ENCODE measurements at regions not wholly inside any gene's neighbourhood (a gene's known extent, or its start where the extent isn't known, plus 50 kb on each side); places are given as distances from the start of the nearest gene placed in this dataset.

GRCh38 chr6:105875974-105876640 is 210.0 kb upstream of the PRDM1 start:
- Histone ChIP-seq H3K36me3 (ENCODE audit: control insufficient read depth, insufficient read depth, low read length) (no peaks in the 10 kb centered on the region), H3K9me3 (ENCODE audit: control insufficient read depth, insufficient read depth, low read depth, low read length) (no peaks in the 10 kb centered on the region), H3K27me3 (ENCODE audit: control insufficient read depth, insufficient read depth, low read length) (no peaks in the 10 kb centered on the region), H3K27ac (ENCODE audit: low read depth, low read length) (no peak overlapping the region), H3K9ac (ENCODE audit: low read length) (no peak overlapping the region), H3K4me3 (ENCODE audit: low read depth, low read length) (no peak overlapping the region), H3K4me1 (ENCODE audit: control insufficient read depth, insufficient read depth, low read length) (no peaks in the 10 kb centered on the region)

- Histone ChIP-seq H3K9me3 (ENCODE audit: control insufficient read depth, insufficient read depth, low read depth, low read length) (no peaks in the 10 kb centered on the region), H3K9ac (ENCODE audit: low read length) (no peak overlapping the region), H3K4me3 (ENCODE audit: low read depth, low read length) (no peak overlapping the region), H3K4me1 (ENCODE audit: control insufficient read depth, insufficient read depth, low read length) (peaks cover 3% of the 10 kb centered on the region; the same call in 1 of the 2 replicates), H3K27ac (ENCODE audit: low read depth, low read length) (no peak overlapping the region), H3K27me3 (ENCODE audit: control insufficient read depth, insufficient read depth, low read length) (no peaks in the 10 kb centered on the region), H3K36me3 (ENCODE audit: control insufficient read depth, insufficient read depth, low read length) (no peaks in the 10 kb centered on the region)
Measured at GRCh38 chr6:105874835-105875626, 211.1 kb upstream of the PRDM1 start.

- H3K36me3 ChIP-seq (ENCODE audit: control insufficient read depth, insufficient read depth, low read length) = no peaks in the 10 kb centered on the region
- no peaks in the 10 kb centered on the region for H3K27me3 ChIP-seq (ENCODE audit: control insufficient read depth, insufficient read depth, low read length)
- H3K27ac ChIP-seq (ENCODE audit: low read depth, low read length) = no peak overlapping the region
- H3K9ac ChIP-seq (ENCODE audit: low read length) = no peak overlapping the region
- peaks cover 10% of the 10 kb centered on the region; the same call in 1 of the 2 replicates for H3K4me1 ChIP-seq (ENCODE audit: control insufficient read depth, insufficient read depth, low read length)
- H3K9me3 ChIP-seq (ENCODE audit: control insufficient read depth, insufficient read depth, low read depth, low read length) = no peaks in the 10 kb centered on the region
- H3K4me3 ChIP-seq (ENCODE audit: low read depth, low read length) = no peak overlapping the region
Measured at GRCh38 chr6:105873799-105874198, 212.3 kb upstream of the PRDM1 start.

GRCh38 chr6:105873211-105873704 is 212.9 kb upstream of the PRDM1 start:
- Histone ChIP-seq H3K4me1 (ENCODE audit: control insufficient read depth, insufficient read depth, low read length) (peaks cover 10% of the 10 kb centered on the region; the same call in 1 of the 2 replicates), H3K27me3 (ENCODE audit: control insufficient read depth, insufficient read depth, low read length) (no peaks in the 10 kb centered on the region), H3K4me3 (ENCODE audit: low read depth, low read length) (no peak overlapping the region), H3K9ac (ENCODE audit: low read length) (no peak overlapping the region), H3K36me3 (ENCODE audit: control insufficient read depth, insufficient read depth, low read length) (no peaks in the 10 kb centered on the region), H3K27ac (ENCODE audit: low read depth, low read length) (no peak overlapping the region), H3K9me3 (ENCODE audit: control insufficient read depth, insufficient read depth, low read depth, low read length) (no peaks in the 10 kb centered on the region)

- no peaks in the 10 kb centered on the region for H3K9me3 ChIP-seq (ENCODE audit: control insufficient read depth, insufficient read depth, low read depth, low read length)
- no peaks in the 10 kb centered on the region for H3K36me3 ChIP-seq (ENCODE audit: control insufficient read depth, insufficient read depth, low read length)
- H3K27me3 ChIP-seq (ENCODE audit: control insufficient read depth, insufficient read depth, low read length) = no peaks in the 10 kb centered on the region
- no peak overlapping the region for H3K4me3 ChIP-seq (ENCODE audit: low read depth, low read length)
- peaks cover 10% of the 10 kb centered on the region; the same call in 1 of the 2 replicates for H3K4me1 ChIP-seq (ENCODE audit: control insufficient read depth, insufficient read depth, low read length)
- no peak overlapping the region for H3K27ac ChIP-seq (ENCODE audit: low read depth, low read length)
- no peak overlapping the region for H3K9ac ChIP-seq (ENCODE audit: low read length)
Measured at GRCh38 chr6:105872249-105872648, 213.9 kb upstream of the PRDM1 start.

- Histone ChIP-seq H3K4me3 (ENCODE audit: low read depth, low read length) (no peak overlapping the region), H3K36me3 (ENCODE audit: control insufficient read depth, insufficient read depth, low read length) (no peaks in the 10 kb centered on the region), H3K27me3 (ENCODE audit: control insufficient read depth, insufficient read depth, low read length) (no peaks in the 10 kb centered on the region), H3K9me3 (ENCODE audit: control insufficient read depth, insufficient read depth, low read depth, low read length) (no peaks in the 10 kb centered on the region), H3K4me1 (ENCODE audit: control insufficient read depth, insufficient read depth, low read length) (peaks cover 10% of the 10 kb centered on the region; the same call in 1 of the 2 replicates), H3K9ac (ENCODE audit: low read length) (no peak overlapping the region), H3K27ac (ENCODE audit: low read depth, low read length) (no peak overlapping the region)
Measured at GRCh38 chr6:105871542-105871941, 214.6 kb upstream of the PRDM1 start.

- Histone ChIP-seq H3K9ac (ENCODE audit: low read length) (no peak overlapping the region), H3K4me1 (ENCODE audit: control insufficient read depth, insufficient read depth, low read length) (peaks cover 10% of the 10 kb centered on the region; the same call in 1 of the 2 replicates), H3K27ac (ENCODE audit: low read depth, low read length) (no peak overlapping the region)
Measured at GRCh38 chr6:105869835-105870440, 216.2 kb upstream of the PRDM1 start.

GRCh38 chr6:105868823-105869460 is 217.2 kb upstream of the PRDM1 start:
- H3K4me3 ChIP-seq (ENCODE audit: low read depth, low read length) = no peak overlapping the region
- H3K4me1 ChIP-seq (ENCODE audit: control insufficient read depth, insufficient read depth, low read length) = peaks cover 10% of the 10 kb centered on the region; the same call in 1 of the 2 replicates
- no peaks in the 10 kb centered on the region for H3K36me3 ChIP-seq (ENCODE audit: control insufficient read depth, insufficient read depth, low read length)
- H3K9ac ChIP-seq (ENCODE audit: low read length) = no peak overlapping the region
- 0 out of 2 replicates have a peak, but pooled peaks cover 4% of the 10 kb centered on the region for H3K9me3 ChIP-seq (ENCODE audit: control insufficient read depth, insufficient read depth, low read depth, low read length)
- no peaks in the 10 kb centered on the region for H3K27me3 ChIP-seq (ENCODE audit: control insufficient read depth, insufficient read depth, low read length)
- no peak overlapping the region for H3K27ac ChIP-seq (ENCODE audit: low read depth, low read length)

More at GRCh38 chr6:105869835-105870440, 216.2 kb upstream of the PRDM1 start:
- Histone ChIP-seq H3K36me3 (ENCODE audit: control insufficient read depth, insufficient read depth, low read length) (no peaks in the 10 kb centered on the region), H3K9me3 (ENCODE audit: control insufficient read depth, insufficient read depth, low read depth, low read length) (no peaks in the 10 kb centered on the region), H3K4me3 (ENCODE audit: low read depth, low read length) (no peak overlapping the region), H3K27me3 (ENCODE audit: control insufficient read depth, insufficient read depth, low read length) (no peaks in the 10 kb centered on the region)

- Histone ChIP-seq H3K9ac (ENCODE audit: low read length) (no peak overlapping the region), H3K36me3 (ENCODE audit: control insufficient read depth, insufficient read depth, low read length) (no peaks in the 10 kb centered on the region), H3K4me3 (ENCODE audit: low read depth, low read length) (no peak overlapping the region), H3K4me1 (ENCODE audit: control insufficient read depth, insufficient read depth, low read length) (peaks cover 10% of the 10 kb centered on the region; the same call in 1 of the 2 replicates), H3K27ac (ENCODE audit: low read depth, low read length) (no peak overlapping the region), H3K9me3 (ENCODE audit: control insufficient read depth, insufficient read depth, low read depth, low read length) (0 out of 2 replicates have a peak, but pooled peaks cover 4% of the 10 kb centered on the region), H3K27me3 (ENCODE audit: control insufficient read depth, insufficient read depth, low read length) (no peaks in the 10 kb centered on the region)
Measured at GRCh38 chr6:105867821-105868220, 218.3 kb upstream of the PRDM1 start.

GRCh38 chr6:105867277-105867676 is 218.9 kb upstream of the PRDM1 start:
- Histone ChIP-seq H3K4me1 (ENCODE audit: control insufficient read depth, insufficient read depth, low read length) (peaks cover 10% of the 10 kb centered on the region; the same call in 1 of the 2 replicates), H3K27me3 (ENCODE audit: control insufficient read depth, insufficient read depth, low read length) (no peaks in the 10 kb centered on the region), H3K27ac (ENCODE audit: low read depth, low read length) (no peak overlapping the region), H3K9me3 (ENCODE audit: control insufficient read depth, insufficient read depth, low read depth, low read length) (0 out of 2 replicates have a peak, but pooled peaks cover 4% of the 10 kb centered on the region), H3K4me3 (ENCODE audit: low read depth, low read length) (no peak overlapping the region), H3K36me3 (ENCODE audit: control insufficient read depth, insufficient read depth, low read length) (no peaks in the 10 kb centered on the region), H3K9ac (ENCODE audit: low read length) (no peak overlapping the region)

Data from HUES6 (cell line).